Type B pancreatic cell (in vitro differentiated cells): ENCODE measurements at regions not wholly inside any gene's neighbourhood (a gene's known extent, or its start where the extent isn't known, plus 50 kb on each side); places are given as distances from the start of the nearest gene placed in this dataset.
"Not testable (repeated sequence)": the region's sequence is repeated elsewhere in the genome, so short reads cannot be mapped to it uniquely, and the experiment has no call there.

Experiments used
- DNase-seq: peaks from one replicate; pipeline ENCODE4 v3.0.0; 2021; ENCODE audit warnings: mixed read lengths; ENCODE audit not compliant: unreplicated experiment; ENCODE audit errors: extremely low spot score
- H3K27ac Mint-ChIP-seq: 2 replicates; pipeline ENCODE4 v1.8.0; 2021; ENCODE audit warnings: mild to moderate bottlenecking, mixed read lengths
- H3K27me3 Mint-ChIP-seq: 2 replicates; pipeline ENCODE4 v1.8.0; 2021; ENCODE audit warnings: mixed read lengths
- H3K36me3 Mint-ChIP-seq: 2 replicates; pipeline ENCODE4 v1.8.0; 2021; ENCODE audit warnings: mixed read lengths
- H3K4me1 Mint-ChIP-seq: one replicate; pipeline ENCODE4 v1.8.0; 2021; ENCODE audit warnings: mixed read lengths; ENCODE audit not compliant: unreplicated experiment
- H3K4me3 Mint-ChIP-seq: 2 replicates; pipeline ENCODE4 v1.8.0; 2021; ENCODE audit warnings: mild to moderate bottlenecking, mixed read lengths
- H3K9me3 Mint-ChIP-seq: 2 replicates; pipeline ENCODE4 v1.8.0; 2021; ENCODE audit warnings: mixed read lengths
- TF ChIP-seq, protein P1 (sequence below): fragments of 200-600 bp; sonication (generic); conservative IDR thresholded peaks from 2 replicates; pipeline ENCODE4 v1.5.0; 2021; ENCODE audit warnings: antibody characterized with exemption, mild to moderate bottlenecking

DNA sequence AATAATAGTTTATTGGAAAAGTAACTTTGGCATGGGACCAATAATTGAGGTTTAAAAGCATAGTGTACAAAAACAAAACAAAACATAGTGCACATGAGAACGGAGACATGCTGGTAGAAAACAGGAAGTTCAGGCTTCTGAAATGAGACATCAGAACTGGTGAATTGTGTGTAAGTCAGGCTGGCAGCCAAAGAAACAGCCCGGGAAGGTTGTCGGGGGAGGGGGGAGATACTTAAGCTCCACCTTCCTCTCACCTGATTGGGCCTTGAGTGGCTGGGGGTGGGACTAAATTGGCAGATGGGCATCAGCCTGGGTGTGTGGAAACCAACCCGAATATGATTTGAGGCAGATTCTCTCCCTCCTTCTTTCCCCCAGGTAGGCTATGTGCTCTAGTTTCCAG lies 256.3 kb downstream of the SMARCA2 start:
- no peak overlapping the region for H3K27ac Mint-ChIP-seq
- H3K36me3 Mint-ChIP-seq: no peaks in the 10 kb centered on the region
- no peak for DNase-seq
- no peak overlapping the region for H3K4me3 Mint-ChIP-seq
- TF ChIP-seq, protein P1, sequence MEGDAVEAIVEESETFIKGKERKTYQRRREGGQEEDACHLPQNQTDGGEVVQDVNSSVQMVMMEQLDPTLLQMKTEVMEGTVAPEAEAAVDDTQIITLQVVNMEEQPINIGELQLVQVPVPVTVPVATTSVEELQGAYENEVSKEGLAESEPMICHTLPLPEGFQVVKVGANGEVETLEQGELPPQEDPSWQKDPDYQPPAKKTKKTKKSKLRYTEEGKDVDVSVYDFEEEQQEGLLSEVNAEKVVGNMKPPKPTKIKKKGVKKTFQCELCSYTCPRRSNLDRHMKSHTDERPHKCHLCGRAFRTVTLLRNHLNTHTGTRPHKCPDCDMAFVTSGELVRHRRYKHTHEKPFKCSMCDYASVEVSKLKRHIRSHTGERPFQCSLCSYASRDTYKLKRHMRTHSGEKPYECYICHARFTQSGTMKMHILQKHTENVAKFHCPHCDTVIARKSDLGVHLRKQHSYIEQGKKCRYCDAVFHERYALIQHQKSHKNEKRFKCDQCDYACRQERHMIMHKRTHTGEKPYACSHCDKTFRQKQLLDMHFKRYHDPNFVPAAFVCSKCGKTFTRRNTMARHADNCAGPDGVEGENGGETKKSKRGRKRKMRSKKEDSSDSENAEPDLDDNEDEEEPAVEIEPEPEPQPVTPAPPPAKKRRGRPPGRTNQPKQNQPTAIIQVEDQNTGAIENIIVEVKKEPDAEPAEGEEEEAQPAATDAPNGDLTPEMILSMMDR: no peak
- H3K9me3 Mint-ChIP-seq: no peaks in the 10 kb centered on the region
- peaks cover 17% of the 10 kb centered on the region for H3K27me3 Mint-ChIP-seq
- H3K4me1 Mint-ChIP-seq: peaks cover 22% of the 10 kb centered on the region

- H3K4me1 Mint-ChIP-seq: peaks cover 13% of the 10 kb centered on the region
- peaks cover 4% of the 10 kb centered on the region for H3K36me3 Mint-ChIP-seq
- no peak for DNase-seq
- no peaks in the 10 kb centered on the region for H3K9me3 Mint-ChIP-seq
- TF ChIP-seq, protein P1: no peak
- H3K27me3 Mint-ChIP-seq: peaks cover 27% of the 10 kb centered on the region
- no peak overlapping the region for H3K27ac Mint-ChIP-seq
- H3K4me3 Mint-ChIP-seq: no peak overlapping the region
Measured at GRCh38 chr9:2274762-2275161, 259.6 kb downstream of the SMARCA2 start.

DNA sequence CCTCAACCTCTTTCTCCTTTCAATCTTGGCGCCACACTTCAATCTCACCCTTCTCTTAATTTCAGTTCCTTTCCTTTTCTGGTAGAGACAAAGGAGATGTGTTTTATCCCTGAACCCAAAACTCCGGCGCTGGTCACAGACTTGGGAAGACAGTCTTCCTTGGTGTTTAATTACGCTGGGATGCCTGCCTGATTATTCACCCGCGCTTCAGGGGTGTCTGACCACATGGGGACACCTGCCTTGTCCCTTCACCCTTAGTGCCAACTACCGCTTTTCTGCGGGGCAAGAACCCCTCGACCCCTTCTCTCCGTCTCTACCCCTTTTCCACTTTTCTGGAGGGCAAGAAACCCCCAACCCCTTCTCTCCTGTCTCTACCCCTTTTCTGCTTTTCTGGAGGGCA lies 261.1 kb downstream of the SMARCA2 start:
- H3K4me3 Mint-ChIP-seq: no peak overlapping the region
- no peak for DNase-seq

GRCh38 chr9:2277133-2277532 lies 262.0 kb downstream of the SMARCA2 start:
- Mint-ChIP-seq H3K27me3 (peaks cover 27% of the 10 kb centered on the region), H3K4me1 (peaks cover 13% of the 10 kb centered on the region)
- not testable (repeated sequence) for H3K4me3 Mint-ChIP-seq, H3K27ac Mint-ChIP-seq, H3K9me3 Mint-ChIP-seq, DNase-seq, H3K36me3 Mint-ChIP-seq

More for the DNA sequence above, 261.1 kb downstream of the SMARCA2 start:
- H3K36me3 Mint-ChIP-seq: peaks cover 4% of the 10 kb centered on the region
- peaks cover 13% of the 10 kb centered on the region for H3K4me1 Mint-ChIP-seq
- H3K27ac Mint-ChIP-seq: no peak overlapping the region
- H3K9me3 Mint-ChIP-seq: no peaks in the 10 kb centered on the region
- TF ChIP-seq, protein P1: no peak
- peaks cover 27% of the 10 kb centered on the region for H3K27me3 Mint-ChIP-seq

DNA sequence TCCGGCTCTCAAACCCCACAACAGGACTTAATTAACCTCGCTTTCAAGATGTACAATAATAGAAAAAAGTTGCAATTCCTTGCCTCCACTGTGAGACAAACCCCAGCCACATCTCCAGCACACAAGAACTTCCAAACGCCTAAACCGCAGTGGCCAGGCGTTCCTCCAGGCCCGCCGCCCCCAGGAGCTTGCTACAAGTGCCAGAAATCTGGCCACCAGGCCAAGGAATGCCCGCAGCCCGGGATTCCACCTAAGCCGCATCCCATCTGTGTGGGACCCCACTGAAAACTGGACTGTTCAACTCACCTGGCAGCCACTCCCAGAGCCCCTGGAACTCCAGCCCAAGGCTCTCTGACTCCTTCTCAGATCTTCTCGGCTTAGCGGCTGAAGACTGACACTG lies 262.5 kb downstream of the SMARCA2 start:
- DNase-seq, H3K4me3 Mint-ChIP-seq, H3K9me3 Mint-ChIP-seq, H3K27ac Mint-ChIP-seq, H3K36me3 Mint-ChIP-seq: not testable (repeated sequence)
- H3K27me3 Mint-ChIP-seq: peaks cover 27% of the 10 kb centered on the region
- H3K4me1 Mint-ChIP-seq: peaks cover 13% of the 10 kb centered on the region

- not testable (repeated sequence) for H3K36me3 Mint-ChIP-seq, H3K9me3 Mint-ChIP-seq, H3K4me3 Mint-ChIP-seq, H3K27ac Mint-ChIP-seq, DNase-seq
- H3K4me1 Mint-ChIP-seq: peaks cover 17% of the 10 kb centered on the region
- H3K27me3 Mint-ChIP-seq: peaks cover 26% of the 10 kb centered on the region
Measured at GRCh38 chr9:2279138-2279537, 264.0 kb downstream of the SMARCA2 start.

- Mint-ChIP-seq H3K36me3 (peaks cover 4% of the 10 kb centered on the region), H3K4me3 (no peak overlapping the region), H3K27me3 (peaks cover 12% of the 10 kb centered on the region), H3K27ac (no peak overlapping the region), H3K9me3 (no peaks in the 10 kb centered on the region), H3K4me1 (peaks cover 15% of the 10 kb centered on the region)
- TF ChIP-seq, protein P1: no peak
- DNase-seq: no peak
Measured at GRCh38 chr9:2281031-2281802, 266.1 kb downstream of the SMARCA2 start.
